Fibroblast of mammary gland (primary cell): ENCODE measurements at regions not wholly inside any gene's neighbourhood (a gene's known extent, or its start where the extent isn't known, plus 50 kb on each side); places are given as distances from the start of the nearest gene placed in this dataset.

Experiments used
- DNase-seq: peaks from one replicate; pipeline ENCODE4 v3.0.0-alpha.2; 2010; ENCODE audit warnings: low read depth
- H3K4me3 ChIP-seq: 2 replicates; pipeline ENCODE4 v1.5.1; 2011; ENCODE audit warnings: low read depth, mild to moderate bottlenecking, low read length, moderate library complexity; ENCODE audit not compliant: control insufficient read depth
- CTCF ChIP-seq: conservative IDR thresholded peaks from 2 replicates; pipeline ENCODE4 v1.5.1; 2011; ENCODE audit warnings: low read depth, low read length, inconsistent platforms; ENCODE audit not compliant: control insufficient read depth, insufficient read depth

- peak; percentile 45 for DNase-seq
- H3K4me3 ChIP-seq = peak overlapping the region; percentile 46
- no peak for TF ChIP-seq CTCF
These were observed 54.4 kb upstream of the ZNF337 start for GRCh38 chr20:25750765-25751696.

DNA sequence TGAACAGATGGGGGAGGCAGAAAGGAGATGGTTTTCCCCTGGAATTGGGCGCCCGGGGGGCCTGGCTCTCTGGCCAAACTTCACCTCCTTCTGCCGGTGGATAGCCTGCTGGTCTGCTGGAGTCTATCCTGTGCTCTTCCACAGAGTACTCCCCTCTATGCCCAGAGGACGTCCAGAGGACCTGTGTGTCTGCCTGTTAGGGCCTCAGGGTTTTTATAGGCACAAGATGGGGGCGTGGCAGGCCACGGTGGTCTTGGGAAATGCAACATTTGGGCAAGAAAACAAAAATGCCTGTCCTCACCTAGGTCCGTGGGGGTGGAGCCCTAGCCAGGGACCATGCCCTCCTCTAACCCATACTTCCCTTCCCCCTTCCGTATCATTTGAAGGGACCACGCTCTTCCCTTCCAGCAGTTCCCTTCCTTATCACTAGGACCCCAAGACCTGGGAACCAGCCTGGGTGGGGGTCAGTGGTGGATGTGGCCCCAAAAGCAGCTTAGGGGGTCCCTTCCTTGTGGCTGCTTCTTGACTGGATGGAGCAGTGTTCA lies 53.6 kb upstream of the ZNF337 start:
- no peak for TF ChIP-seq CTCF
- no peak for DNase-seq
- no peak overlapping the region for H3K4me3 ChIP-seq

- TF ChIP-seq CTCF = no peak
- H3K4me3 ChIP-seq = no peak overlapping the region
- DNase-seq = no peak
These were observed 53.0 kb upstream of the ZNF337 start for GRCh38 chr20:25749649-25750048.
